IgD-negative memory B cell (primary cell): ENCODE measurements at regions not wholly inside any gene's neighbourhood (a gene's known extent, or its start where the extent isn't known, plus 50 kb on each side); places are given as distances from the start of the nearest gene placed in this dataset.

Source experiments
- H3K27ac Mint-ChIP-seq, 3 donors: one replicate each; pipeline ENCODE4 v1.8.0; 2020 to 2022; ENCODE audit warnings: mild to moderate bottlenecking in 3 of 3, mixed read lengths in 3 of 3, moderate library complexity in 1 of 3
- H3K27me3 Mint-ChIP-seq: one replicate; pipeline ENCODE4 v1.8.0; 2021; ENCODE audit warnings: mixed read lengths
- H3K36me3 Mint-ChIP-seq: one replicate; pipeline ENCODE4 v1.8.0; 2020; ENCODE audit warnings: mild to moderate bottlenecking, mixed read lengths
- H3K4me1 Mint-ChIP-seq, 3 donors: one replicate each; pipeline ENCODE4 v1.8.0; 2020 to 2022; ENCODE audit warnings: mixed read lengths in 3 of 3, mild to moderate bottlenecking in 1 of 3
- H3K4me3 Mint-ChIP-seq, 4 donors: one replicate each; pipeline ENCODE4 v1.8.0; 2020 to 2022; ENCODE audit warnings: mild to moderate bottlenecking in 4 of 4, mixed read lengths in 4 of 4, moderate library complexity in 3 of 4
- H3K9me3 Mint-ChIP-seq, 3 donors: one replicate each; pipeline ENCODE4 v1.8.0; 2020 to 2021; ENCODE audit warnings: mixed read lengths in 3 of 3, mild to moderate bottlenecking in 1 of 3

GRCh38 chr10:83562381-83562780 lies 576.9 kb upstream of the GHITM start:
- H3K4me3 Mint-ChIP-seq = no peak overlapping the region
- H3K36me3 Mint-ChIP-seq = no peaks in the 10 kb centered on the region
- no peak overlapping the region for H3K27ac Mint-ChIP-seq
- H3K9me3 Mint-ChIP-seq = peaks cover 0 to 3% (median 3%) of the 10 kb centered on the region in 3 donors
- no peaks in the 10 kb centered on the region for H3K27me3 Mint-ChIP-seq
- H3K4me1 Mint-ChIP-seq = no peaks in the 10 kb centered on the region

- H3K4me1 Mint-ChIP-seq = no peaks in the 10 kb centered on the region
- no peaks in the 10 kb centered on the region for H3K36me3 Mint-ChIP-seq
- no peak overlapping the region for H3K27ac Mint-ChIP-seq
- H3K4me3 Mint-ChIP-seq = no peak overlapping the region
- H3K27me3 Mint-ChIP-seq = no peaks in the 10 kb centered on the region
- H3K9me3 Mint-ChIP-seq = peaks cover 0 to 2% (median 0%) of the 10 kb centered on the region in 3 donors
Observed at GRCh38 chr10:83564889-83565588, 574.3 kb upstream of the GHITM start.

GRCh38 chr10:83572036-83572435 lies 567.3 kb upstream of the GHITM start:
- Mint-ChIP-seq H3K36me3 (no peaks in the 10 kb centered on the region), H3K4me1 (no peaks in the 10 kb centered on the region), H3K27me3 (no peaks in the 10 kb centered on the region), H3K4me3 (no peak overlapping the region), H3K9me3 (peaks cover 0 to 6% (median 0%) of the 10 kb centered on the region in 3 donors), H3K27ac (no peak overlapping the region)

GRCh38 chr10:83574770-83575169 lies 564.5 kb upstream of the GHITM start:
- no peaks in the 10 kb centered on the region for H3K27me3 Mint-ChIP-seq
- no peak overlapping the region for H3K27ac Mint-ChIP-seq
- peaks cover 0 to 7% (median 6%) of the 10 kb centered on the region in 3 donors for H3K9me3 Mint-ChIP-seq
- H3K4me1 Mint-ChIP-seq = no peaks in the 10 kb centered on the region
- H3K36me3 Mint-ChIP-seq = no peaks in the 10 kb centered on the region
- no peak overlapping the region for H3K4me3 Mint-ChIP-seq

- Mint-ChIP-seq H3K36me3 (no peaks in the 10 kb centered on the region), H3K4me3 (no peak overlapping the region), H3K27me3 (no peaks in the 10 kb centered on the region)
Observed at GRCh38 chr10:83577421-83577820, 561.9 kb upstream of the GHITM start.

GRCh38 chr10:83580373-83581012 lies 558.8 kb upstream of the GHITM start:
- H3K4me1 Mint-ChIP-seq = peaks cover 0 to 3% (median 0%) of the 10 kb centered on the region in 3 donors
- no peaks in the 10 kb centered on the region for H3K36me3 Mint-ChIP-seq
- no peak overlapping the region for H3K4me3 Mint-ChIP-seq
- peaks cover 0 to 7% (median 2%) of the 10 kb centered on the region in 3 donors for H3K9me3 Mint-ChIP-seq
- H3K27me3 Mint-ChIP-seq = no peaks in the 10 kb centered on the region
- no peak overlapping the region for H3K27ac Mint-ChIP-seq

More at GRCh38 chr10:83577421-83577820, 561.9 kb upstream of the GHITM start:
- no peak overlapping the region for H3K27ac Mint-ChIP-seq
- peaks cover 0 to 7% (median 5%) of the 10 kb centered on the region in 3 donors for H3K9me3 Mint-ChIP-seq
- peaks cover 0 to 3% (median 0%) of the 10 kb centered on the region in 3 donors for H3K4me1 Mint-ChIP-seq

- H3K27ac Mint-ChIP-seq = no peak overlapping the region
- no peak overlapping the region for H3K4me3 Mint-ChIP-seq
- H3K36me3 Mint-ChIP-seq = no peaks in the 10 kb centered on the region
- peaks cover 0 to 3% (median 0%) of the 10 kb centered on the region in 3 donors for H3K4me1 Mint-ChIP-seq
- no peaks in the 10 kb centered on the region for H3K27me3 Mint-ChIP-seq
- peaks cover 0 to 7% (median 2%) of the 10 kb centered on the region in 3 donors for H3K9me3 Mint-ChIP-seq
Observed at GRCh38 chr10:83582407-83583095, 556.8 kb upstream of the GHITM start.

- no peaks in the 10 kb centered on the region for H3K27me3 Mint-ChIP-seq
- H3K4me1 Mint-ChIP-seq = peaks cover 0 to 3% (median 0%) of the 10 kb centered on the region in 3 donors
- H3K27ac Mint-ChIP-seq = no peak overlapping the region
- H3K4me3 Mint-ChIP-seq = no peak overlapping the region
- peaks cover 0 to 7% (median 2%) of the 10 kb centered on the region in 3 donors for H3K9me3 Mint-ChIP-seq
- H3K36me3 Mint-ChIP-seq = no peaks in the 10 kb centered on the region
Observed at GRCh38 chr10:83585686-83586085, 553.6 kb upstream of the GHITM start.

GRCh38 chr10:83592337-83592935 lies 546.9 kb upstream of the GHITM start:
- H3K27me3 Mint-ChIP-seq = no peaks in the 10 kb centered on the region
- no peak overlapping the region for H3K27ac Mint-ChIP-seq
- H3K36me3 Mint-ChIP-seq = no peaks in the 10 kb centered on the region
- H3K9me3 Mint-ChIP-seq = peaks cover 6 to 32% (median 9%) of the 10 kb centered on the region in 3 donors
- H3K4me1 Mint-ChIP-seq = peaks cover 0 to 2% (median 0%) of the 10 kb centered on the region in 3 donors
- peak overlapping the region in 1 of 4 donors; percentile 20 for H3K4me3 Mint-ChIP-seq

- Mint-ChIP-seq H3K27ac (no peak overlapping the region), H3K9me3 (peaks cover 0 to 14% (median 0%) of the 10 kb centered on the region in 3 donors), H3K4me3 (no peak overlapping the region), H3K36me3 (peaks cover 3% of the 10 kb centered on the region), H3K4me1 (no peaks in the 10 kb centered on the region), H3K27me3 (no peaks in the 10 kb centered on the region)
Observed at GRCh38 chr10:83603708-83604107, 535.6 kb upstream of the GHITM start.

GRCh38 chr10:83605783-83606630 lies 533.3 kb upstream of the GHITM start:
- Mint-ChIP-seq H3K4me1 (peaks cover 0 to 2% (median 0%) of the 10 kb centered on the region in 3 donors), H3K27ac (no peak overlapping the region), H3K36me3 (peaks cover 3% of the 10 kb centered on the region), H3K9me3 (peaks cover 0 to 14% (median 0%) of the 10 kb centered on the region in 3 donors), H3K27me3 (no peaks in the 10 kb centered on the region), H3K4me3 (no peak overlapping the region)

GRCh38 chr10:83607959-83608745 lies 531.2 kb upstream of the GHITM start:
- H3K4me3 Mint-ChIP-seq = no peak overlapping the region
- no peak overlapping the region for H3K27ac Mint-ChIP-seq
- H3K36me3 Mint-ChIP-seq = peaks cover 3% of the 10 kb centered on the region
- H3K27me3 Mint-ChIP-seq = no peaks in the 10 kb centered on the region
- H3K9me3 Mint-ChIP-seq = peaks cover 0 to 13% (median under 1%) of the 10 kb centered on the region in 3 donors
- H3K4me1 Mint-ChIP-seq = peaks cover 0 to 2% (median 0%) of the 10 kb centered on the region in 3 donors

GRCh38 chr10:83612050-83612449 lies 527.3 kb upstream of the GHITM start:
- Mint-ChIP-seq H3K4me3 (no peak overlapping the region), H3K4me1 (peaks cover 0 to 2% (median 0%) of the 10 kb centered on the region in 3 donors), H3K36me3 (no peaks in the 10 kb centered on the region), H3K9me3 (peaks cover 2 to 9% (median 3%) of the 10 kb centered on the region in 3 donors), H3K27me3 (no peaks in the 10 kb centered on the region), H3K27ac (no peak overlapping the region)
